B cell (primary cell): ENCODE measurements at regions not wholly inside any gene's neighbourhood (a gene's known extent, or its start where the extent isn't known, plus 50 kb on each side); places are given as distances from the start of the nearest gene placed in this dataset.

Experiments
- ATAC-seq: fragments of 200-7000 bp; cut with Tn5 transposase; one replicate; pipeline ENCODE4 v1.10.0; 2021; ENCODE audit warnings: low read depth, mild to moderate bottlenecking, moderate number of reproducible peaks, moderate library complexity
- CTCF ChIA-PET: fragments of 350-600 bp; sonication (Branson Sonifier 250); formaldehyde crosslinking; loops from one replicate; lab custom pipeline; 2021; ENCODE audit warnings: antibody characterized with exemption, inconsistent platforms; lab: Charles Lee
- POLR2A ChIA-PET: fragments of 350-600 bp; sonication (Branson Sonifier 250); formaldehyde crosslinking; loops from one replicate; lab custom pipeline; 2021; ENCODE audit warnings: antibody characterized with exemption; lab: Charles Lee
- DNase-seq: peaks from one replicate; pipeline ENCODE4 v3.0.0; 2013
- H2AFZ ChIP-seq: 2 replicates; pipeline ENCODE4 v1.6.1; 2012; ENCODE audit warnings: mild to moderate bottlenecking, low read depth, low read length; ENCODE audit not compliant: insufficient read depth, poor library complexity, severe bottlenecking
- H3K27ac ChIP-seq, 2 donors: 1 replicate in 1 of 2; 2 replicates in 1 of 2; pipeline ENCODE4 v1.5.1; 2012 to 2013; ENCODE audit warnings: low read length in 2 of 2, mild to moderate bottlenecking in 2 of 2, moderate library complexity in 1 of 2
- H3K27me3 ChIP-seq, 4 experiments: fragments of 200-600 bp in 1 of 4; sonication (generic) in 1 of 4; replicated peaks in 1 of 4; 1 replicate in 2 of 4; 2 replicates in 2 of 4; pipeline versions ENCODE4 v1.6.1 to v1.7.0; 2013 to 2016; ENCODE audit warnings: low read length in 3 of 4, mild to moderate bottlenecking in 2 of 4, mixed read lengths in 1 of 4, moderate library complexity in 1 of 4; ENCODE audit not compliant: insufficient read depth in 4 of 4, control insufficient read depth in 3 of 4; ENCODE audit errors: control extremely low read depth in 1 of 4
- H3K36me3 ChIP-seq, 2 experiments: replicated peaks in 1 of 2; 1 replicate in 1 of 2; 2 replicates in 1 of 2; pipeline versions ENCODE4 v1.6.1 to v1.7.1; 2013; ENCODE audit warnings: low read length in 1 of 2; ENCODE audit not compliant: insufficient read depth in 2 of 2, control insufficient read depth in 1 of 2; ENCODE audit errors: control extremely low read depth in 1 of 2, extremely low read depth in 1 of 2
- H3K4me1 ChIP-seq, 2 donors: fragments of 200-600 bp in 1 of 2; sonication (generic) in 1 of 2; 1 replicate in 1 of 2; 2 replicates in 1 of 2; pipeline versions ENCODE4 v1.5.1 to v1.6.1; 2013 to 2017; ENCODE audit warnings: low read length in 2 of 2; ENCODE audit not compliant: control insufficient read depth in 2 of 2, insufficient read depth in 2 of 2
- H3K4me2 ChIP-seq: replicated peaks from 2 replicates; pipeline ENCODE3; 2012; ENCODE audit warnings: mild to moderate bottlenecking, low read depth, low read length; ENCODE audit not compliant: poor library complexity, severe bottlenecking
- H3K4me3 ChIP-seq, 5 experiments: fragments of 200-600 bp in 1 of 5; sonication (generic) in 1 of 5; 1 replicate in 3 of 5; 2 replicates in 2 of 5; pipeline versions ENCODE4 v1.5.1 to v1.7.0; 2011 to 2016; ENCODE audit warnings: low read length in 4 of 5, mild to moderate bottlenecking in 4 of 5, low read depth in 2 of 5, control low read depth in 1 of 5, moderate library complexity in 1 of 5; ENCODE audit not compliant: insufficient read depth in 1 of 5; ENCODE audit errors: control extremely low read depth in 1 of 5, extremely low read depth in 1 of 5
- H3K79me2 ChIP-seq: fragments of 200-600 bp; sonication (generic); one replicate; pipeline ENCODE4 v1.6.0; 2016; ENCODE audit warnings: low read length; ENCODE audit not compliant: control insufficient read depth, insufficient read depth
- H3K9ac ChIP-seq: fragments of 200-600 bp; sonication (generic); 2 replicates; pipeline ENCODE4 v1.6.1; 2017; ENCODE audit warnings: mild to moderate bottlenecking, low read length, moderate library complexity
- H3K9me3 ChIP-seq, 3 donors: one replicate each; pipeline versions ENCODE4 v1.6.1 to v1.7.1; 2013; ENCODE audit warnings: low read length in 2 of 3; ENCODE audit not compliant: control insufficient read depth in 2 of 3, insufficient read depth in 1 of 3; ENCODE audit errors: control extremely low read depth in 1 of 3
- H4K20me1 ChIP-seq: 2 replicates; pipeline ENCODE4 v1.6.0; 2012; ENCODE audit warnings: mild to moderate bottlenecking, low read length; ENCODE audit not compliant: insufficient read depth, control insufficient read depth, poor library complexity, severe bottlenecking
- H3K27ac Mint-ChIP-seq: one replicate; pipeline ENCODE4 v1.8.0; 2021; ENCODE audit warnings: mixed read lengths
- H3K27me3 Mint-ChIP-seq: one replicate; pipeline ENCODE4 v1.8.0; 2021; ENCODE audit warnings: mixed read lengths
- H3K4me1 Mint-ChIP-seq: one replicate; pipeline ENCODE4 v1.8.0; 2021; ENCODE audit warnings: mixed read lengths
- H3K4me3 Mint-ChIP-seq: one replicate; pipeline ENCODE4 v1.8.0; 2021; ENCODE audit warnings: mixed read lengths
- H3K9me3 Mint-ChIP-seq: one replicate; pipeline ENCODE4 v1.8.0; 2022; ENCODE audit warnings: mixed read lengths; ENCODE audit not compliant: insufficient read depth
- EZH2 ChIP-seq: IDR thresholded peaks from 2 replicates; pipeline ENCODE4 v1.6.1; 2012; ENCODE audit warnings: borderline replicate concordance, low read depth, mild to moderate bottlenecking, moderate library complexity, low read length; ENCODE audit not compliant: insufficient read depth, poor library complexity, severe bottlenecking
- WGBS: methylation state at CpG from one replicate; pipeline ENCODE4 v1.1.5; 2013; ENCODE audit warnings: missing lambda C conversion rate; ENCODE audit not compliant: insufficient coverage; 5-methylcytosine and 5-hydroxymethylcytosine counted together
- intact Hi-C: fragments of 100-400 bp; cut with micrococcal nuclease; formaldehyde crosslinking; loops from one replicate; pipeline ENCODE4 v1.10.0; 2022
- TF ChIP-seq, protein P1 (sequence below): fragments of 200-600 bp; IDR thresholded peaks from one replicate; pipeline ENCODE4 v1.8.0; 2022; ENCODE audit warnings: antibody characterized with exemption, mild to moderate bottlenecking

DNA sequence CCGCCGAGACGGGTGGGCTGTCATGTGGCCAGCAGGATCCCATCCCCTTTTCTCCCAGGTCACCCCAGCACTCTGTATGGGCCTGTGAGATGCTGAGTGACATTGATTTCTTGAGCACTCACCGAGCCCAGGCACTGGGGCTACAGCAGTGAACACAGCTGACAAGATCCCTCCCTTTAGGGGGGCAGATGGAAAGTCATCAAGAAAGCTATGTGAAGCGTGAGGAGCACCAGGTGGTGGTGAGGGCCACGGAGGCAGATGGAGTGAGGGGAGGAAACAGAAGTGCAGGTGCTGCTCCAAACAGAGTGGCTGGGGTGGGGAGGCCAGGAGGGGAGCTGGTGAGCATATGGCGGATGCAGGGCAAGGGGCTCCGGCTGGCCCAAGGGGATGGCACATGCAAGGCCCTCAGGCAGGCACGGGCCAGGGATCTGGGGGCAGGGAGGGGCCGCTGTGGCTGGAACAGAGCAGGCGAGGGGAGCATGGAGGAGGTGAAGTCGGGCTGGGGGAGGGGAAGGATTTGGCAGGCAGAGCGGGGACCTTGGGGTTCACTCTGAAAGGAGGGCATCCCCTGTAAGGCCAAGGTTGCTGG is 184.0 kb downstream of the BMP7 start:
- Histone ChIP-seq H3K9me3 (peaks cover 0 to 15% (median 10%) of the 10 kb centered on the region in 3 donors), H4K20me1 (no peaks in the 10 kb centered on the region), H3K4me1 (no peaks in the 10 kb centered on the region), H3K36me3 (no peaks in the 10 kb centered on the region), H3K9ac (no peak overlapping the region), H3K79me2 (no peaks in the 10 kb centered on the region), H3K27me3 (peaks cover 0 to 8% (median 0%) of the 10 kb centered on the region in 4 experiments), H3K4me2 (no peak overlapping the region), H3K27ac (no peak overlapping the region), H3K4me3 (no peak overlapping the region), H2AFZ (no peak overlapping the region)
- Mint-ChIP-seq H3K27me3 (peaks cover 7% of the 10 kb centered on the region), H3K4me1 (no peaks in the 10 kb centered on the region), H3K4me3 (no peak overlapping the region), H3K27ac (no peak overlapping the region), H3K9me3 (peaks cover 5% of the 10 kb centered on the region)
- WGBS: 79% methylated on average over 10 of the region's 13 CpGs
- TF ChIP-seq, protein P1, sequence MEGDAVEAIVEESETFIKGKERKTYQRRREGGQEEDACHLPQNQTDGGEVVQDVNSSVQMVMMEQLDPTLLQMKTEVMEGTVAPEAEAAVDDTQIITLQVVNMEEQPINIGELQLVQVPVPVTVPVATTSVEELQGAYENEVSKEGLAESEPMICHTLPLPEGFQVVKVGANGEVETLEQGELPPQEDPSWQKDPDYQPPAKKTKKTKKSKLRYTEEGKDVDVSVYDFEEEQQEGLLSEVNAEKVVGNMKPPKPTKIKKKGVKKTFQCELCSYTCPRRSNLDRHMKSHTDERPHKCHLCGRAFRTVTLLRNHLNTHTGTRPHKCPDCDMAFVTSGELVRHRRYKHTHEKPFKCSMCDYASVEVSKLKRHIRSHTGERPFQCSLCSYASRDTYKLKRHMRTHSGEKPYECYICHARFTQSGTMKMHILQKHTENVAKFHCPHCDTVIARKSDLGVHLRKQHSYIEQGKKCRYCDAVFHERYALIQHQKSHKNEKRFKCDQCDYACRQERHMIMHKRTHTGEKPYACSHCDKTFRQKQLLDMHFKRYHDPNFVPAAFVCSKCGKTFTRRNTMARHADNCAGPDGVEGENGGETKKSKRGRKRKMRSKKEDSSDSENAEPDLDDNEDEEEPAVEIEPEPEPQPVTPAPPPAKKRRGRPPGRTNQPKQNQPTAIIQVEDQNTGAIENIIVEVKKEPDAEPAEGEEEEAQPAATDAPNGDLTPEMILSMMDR: no peak
- TF ChIP-seq EZH2: no peak
- ATAC-seq: no peak
- intact Hi-C loops: no loop called here
- ChIA-PET CTCF (no interaction called here), POLR2A (no interaction called here)
- no peak for DNase-seq

DNA sequence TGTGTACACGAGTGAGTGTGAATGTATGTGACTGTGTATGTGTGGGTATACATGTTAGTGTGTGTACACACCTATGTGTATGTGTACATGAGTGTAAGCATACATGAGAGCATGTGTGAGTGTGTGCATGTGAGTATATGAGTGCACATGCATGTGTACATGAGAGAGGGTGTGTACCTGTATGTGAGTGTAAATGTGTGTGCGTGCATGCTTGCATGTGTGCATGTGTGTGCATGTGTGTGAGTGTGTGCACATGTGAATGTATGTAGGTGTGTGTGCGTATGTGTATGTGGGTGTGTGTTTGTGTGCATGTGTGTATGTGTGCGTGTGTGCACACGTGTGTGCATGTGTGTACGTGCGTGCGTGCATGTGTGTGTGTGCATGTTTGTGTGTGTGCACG is 183.4 kb downstream of the BMP7 start:
- Histone ChIP-seq H3K9ac (no peak overlapping the region), H3K4me1 (no peaks in the 10 kb centered on the region), H3K27me3 (peaks cover 0 to 11% (median 0%) of the 10 kb centered on the region in 4 experiments), H3K36me3 (no peaks in the 10 kb centered on the region), H3K4me2 (no peak overlapping the region), H3K79me2 (no peaks in the 10 kb centered on the region), H3K9me3 (peaks cover 0 to 21% (median 10%) of the 10 kb centered on the region in 3 donors), H3K4me3 (no peak overlapping the region), H3K27ac (no peak overlapping the region), H4K20me1 (no peaks in the 10 kb centered on the region), H2AFZ (no peak overlapping the region)
- no peak for ATAC-seq
- intact Hi-C loops: no loop called here
- Mint-ChIP-seq H3K27me3 (peaks cover 13% of the 10 kb centered on the region), H3K4me1 (no peaks in the 10 kb centered on the region), H3K4me3 (no peak overlapping the region), H3K27ac (no peak overlapping the region), H3K9me3 (peaks cover 4% of the 10 kb centered on the region)
- ChIA-PET CTCF (no interaction called here), POLR2A (no interaction called here)
- no peak for TF ChIP-seq EZH2
- TF ChIP-seq, protein P1: no peak
- no peak for DNase-seq
- WGBS: 90% methylated on average over 5 of the region's 9 CpGs
